Fibroblast of lung (primary cell): ENCODE measurements at regions not wholly inside any gene's neighbourhood (a gene's known extent, or its start where the extent isn't known, plus 50 kb on each side); places are given as distances from the start of the nearest gene placed in this dataset.

Experiments
- EZH2 ChIP-seq: IDR thresholded peaks from 2 replicates; pipeline ENCODE4 v1.5.1; 2012; ENCODE audit warnings: low read length, control low read depth, mild to moderate bottlenecking; ENCODE audit errors: missing control alignments
- TF ChIP-seq, protein P1 (sequence below), 2 donors: IDR thresholded peaks in 1 of 2; conservative IDR thresholded peaks in 1 of 2; 1 replicate in 1 of 2; 2 replicates in 1 of 2; pipeline ENCODE4 v1.5.1; 2011 to 2012; ENCODE audit warnings: low read length in 2 of 2, control low read depth in 1 of 2, inconsistent platforms in 1 of 2, low read depth in 1 of 2, mild to moderate bottlenecking in 1 of 2

DNA sequence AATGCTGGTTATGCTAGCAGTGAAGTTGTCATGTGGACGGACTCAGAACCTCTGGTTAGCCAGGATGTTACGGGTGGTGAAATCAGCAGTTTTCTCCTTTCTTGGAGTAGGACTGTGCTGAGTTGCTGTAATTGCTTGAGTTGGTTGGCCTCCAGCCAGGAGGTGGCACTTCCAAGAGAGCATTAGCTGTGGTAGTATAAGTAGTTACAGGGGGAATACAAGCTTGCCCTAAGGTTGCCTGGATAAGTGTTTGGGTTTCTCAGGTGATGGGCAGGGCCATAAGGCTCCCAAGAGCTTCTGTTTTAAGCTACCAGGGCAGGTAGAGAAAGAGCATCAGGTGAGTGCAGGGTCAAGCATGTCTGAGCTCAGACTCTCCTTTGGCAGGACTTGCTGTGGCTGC lies 103.0 kb downstream of the ZNF518B start:
- TF ChIP-seq, protein P1, sequence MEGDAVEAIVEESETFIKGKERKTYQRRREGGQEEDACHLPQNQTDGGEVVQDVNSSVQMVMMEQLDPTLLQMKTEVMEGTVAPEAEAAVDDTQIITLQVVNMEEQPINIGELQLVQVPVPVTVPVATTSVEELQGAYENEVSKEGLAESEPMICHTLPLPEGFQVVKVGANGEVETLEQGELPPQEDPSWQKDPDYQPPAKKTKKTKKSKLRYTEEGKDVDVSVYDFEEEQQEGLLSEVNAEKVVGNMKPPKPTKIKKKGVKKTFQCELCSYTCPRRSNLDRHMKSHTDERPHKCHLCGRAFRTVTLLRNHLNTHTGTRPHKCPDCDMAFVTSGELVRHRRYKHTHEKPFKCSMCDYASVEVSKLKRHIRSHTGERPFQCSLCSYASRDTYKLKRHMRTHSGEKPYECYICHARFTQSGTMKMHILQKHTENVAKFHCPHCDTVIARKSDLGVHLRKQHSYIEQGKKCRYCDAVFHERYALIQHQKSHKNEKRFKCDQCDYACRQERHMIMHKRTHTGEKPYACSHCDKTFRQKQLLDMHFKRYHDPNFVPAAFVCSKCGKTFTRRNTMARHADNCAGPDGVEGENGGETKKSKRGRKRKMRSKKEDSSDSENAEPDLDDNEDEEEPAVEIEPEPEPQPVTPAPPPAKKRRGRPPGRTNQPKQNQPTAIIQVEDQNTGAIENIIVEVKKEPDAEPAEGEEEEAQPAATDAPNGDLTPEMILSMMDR (conservative IDR thresholded peaks at IDR 0.05 in 1 of 2, IDR thresholded peaks at IDR 0.05 in 1 of 2; ENCODE audit: low read depth in 1 of 2, low read length in 2 of 2): no peak
- TF ChIP-seq EZH2: no peak
